Breast epithelium (tissue), 4 donors: ENCODE measurements at regions not wholly inside any gene's neighbourhood (a gene's known extent, or its start where the extent isn't known, plus 50 kb on each side); places are given as distances from the start of the nearest gene placed in this dataset.

ENCODE experiments used
- DNase-seq, 2 donors: peaks; one replicate each; pipeline ENCODE4 v3.0.0-alpha.2; 2019; ENCODE audit warnings: low spot score in 2 of 2
- H3K27ac ChIP-seq, 2 donors: fragments of 200-600 bp; sonication (generic) in 1 of 2; one replicate each; pipeline ENCODE4 v1.5.1; 2016 to 2019; ENCODE audit warnings: mild to moderate bottlenecking in 1 of 2
- H3K27me3 ChIP-seq, 2 donors: fragments of 200-600 bp; sonication (generic) in 1 of 2; one replicate each; pipeline versions ENCODE4 v1.5.1 to v1.6.0; 2017 to 2019; ENCODE audit warnings: control low read depth in 1 of 2, mild to moderate bottlenecking in 1 of 2
- H3K36me3 ChIP-seq: fragments of 200-600 bp; one replicate; pipeline ENCODE4 v1.5.1; 2019
- H3K4me1 ChIP-seq, 2 donors: fragments of 200-600 bp; sonication (generic); one replicate each; pipeline ENCODE4 v1.5.1; 2016 to 2019; ENCODE audit warnings: control low read depth in 1 of 2
- H3K4me3 ChIP-seq, 3 donors: fragments of 200-600 bp; sonication (generic); 1 replicate in 2 of 3; 2 replicates in 1 of 3; pipeline ENCODE4 v1.5.1; 2016 to 2019; ENCODE audit warnings: mild to moderate bottlenecking in 3 of 3, moderate library complexity in 2 of 3
- H3K9me3 ChIP-seq, 2 donors: fragments of 200-600 bp; sonication (generic) in 1 of 2; one replicate each; pipeline ENCODE4 v1.5.1; 2016 to 2019; ENCODE audit warnings: control low read depth in 1 of 2
- POLR2A ChIP-seq: fragments of 450-650 bp; IDR thresholded peaks from one replicate; pipeline ENCODE4 v1.6.1; 2016; ENCODE audit warnings: antibody characterized with exemption, mild to moderate bottlenecking, moderate library complexity
- POLR2AphosphoS5 ChIP-seq, 3 donors: sonication (generic); formaldehyde crosslinking; IDR thresholded peaks; one replicate each; pipeline ENCODE4 v1.6.1; 2017; ENCODE audit warnings: antibody characterized with exemption in 3 of 3
- intact Hi-C: fragments of 100-400 bp; cut with DNase I; formaldehyde crosslinking; loops from one replicate; pipeline ENCODE4 v1.15.1; 2023; ENCODE audit warnings: low total_unique reads
- TF ChIP-seq, protein P1 (sequence below), 3 donors: fragments of 450-650 bp; IDR thresholded peaks; one replicate each; pipeline ENCODE4 v1.5.1; 2016 to 2017; ENCODE audit warnings: antibody characterized with exemption in 3 of 3, mild to moderate bottlenecking in 3 of 3, moderate library complexity in 3 of 3

DNA sequence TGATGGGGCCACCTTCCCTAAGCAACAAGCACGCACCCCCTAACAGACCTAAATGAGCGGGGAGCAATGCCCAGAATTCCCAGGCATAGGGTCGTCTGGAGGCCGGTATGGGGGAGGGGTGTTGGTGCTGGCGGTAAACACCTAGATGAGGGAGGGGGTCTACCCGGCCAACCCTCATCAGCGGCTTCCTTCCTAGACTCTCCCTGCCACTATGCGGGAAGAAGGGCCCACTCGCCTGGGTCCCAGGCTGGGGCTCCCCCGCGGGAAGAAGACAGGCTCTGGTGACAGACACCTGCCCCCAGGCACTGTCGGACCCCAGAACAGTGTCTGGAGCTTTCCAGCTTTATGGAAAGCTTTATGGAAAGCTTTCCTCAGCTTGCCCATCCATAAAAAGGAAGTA lies 519.0 kb upstream of the SEMA6A start:
- Histone ChIP-seq H3K9me3 (no peaks in the 10 kb centered on the region), H3K27ac (no peak overlapping the region), H3K36me3 (no peaks in the 10 kb centered on the region), H3K4me1 (no peaks in the 10 kb centered on the region), H3K4me3 (no peak overlapping the region), H3K27me3 (no peaks in the 10 kb centered on the region)
- TF ChIP-seq, protein P1, sequence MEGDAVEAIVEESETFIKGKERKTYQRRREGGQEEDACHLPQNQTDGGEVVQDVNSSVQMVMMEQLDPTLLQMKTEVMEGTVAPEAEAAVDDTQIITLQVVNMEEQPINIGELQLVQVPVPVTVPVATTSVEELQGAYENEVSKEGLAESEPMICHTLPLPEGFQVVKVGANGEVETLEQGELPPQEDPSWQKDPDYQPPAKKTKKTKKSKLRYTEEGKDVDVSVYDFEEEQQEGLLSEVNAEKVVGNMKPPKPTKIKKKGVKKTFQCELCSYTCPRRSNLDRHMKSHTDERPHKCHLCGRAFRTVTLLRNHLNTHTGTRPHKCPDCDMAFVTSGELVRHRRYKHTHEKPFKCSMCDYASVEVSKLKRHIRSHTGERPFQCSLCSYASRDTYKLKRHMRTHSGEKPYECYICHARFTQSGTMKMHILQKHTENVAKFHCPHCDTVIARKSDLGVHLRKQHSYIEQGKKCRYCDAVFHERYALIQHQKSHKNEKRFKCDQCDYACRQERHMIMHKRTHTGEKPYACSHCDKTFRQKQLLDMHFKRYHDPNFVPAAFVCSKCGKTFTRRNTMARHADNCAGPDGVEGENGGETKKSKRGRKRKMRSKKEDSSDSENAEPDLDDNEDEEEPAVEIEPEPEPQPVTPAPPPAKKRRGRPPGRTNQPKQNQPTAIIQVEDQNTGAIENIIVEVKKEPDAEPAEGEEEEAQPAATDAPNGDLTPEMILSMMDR (IDR thresholded peaks at IDR 0.05) = no peak
- no peak for DNase-seq
- intact Hi-C loops = no loop called here

DNA sequence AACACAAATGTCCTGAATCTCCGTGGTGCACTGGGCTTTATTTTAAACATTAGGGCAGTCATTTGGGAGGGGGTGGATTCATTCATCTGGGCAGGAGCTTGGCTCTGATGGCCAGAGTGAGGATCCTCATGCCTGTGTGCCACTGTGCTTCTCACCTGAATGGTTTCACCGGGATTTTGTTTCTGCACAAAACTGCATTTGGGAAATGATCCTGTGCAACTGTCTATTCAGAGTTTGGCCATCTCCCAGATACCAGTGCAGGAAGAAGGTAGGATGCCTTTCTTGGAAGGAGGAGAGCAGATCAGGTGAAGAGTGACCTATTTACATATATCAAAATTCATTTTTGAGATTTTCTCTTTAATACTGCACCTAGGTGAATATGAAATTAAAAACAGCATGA lies 514.4 kb upstream of the SEMA6A start:
- intact Hi-C loops = no loop called here
- DNase-seq = no peak
- Histone ChIP-seq H3K27ac (no peak overlapping the region), H3K4me1 (no peaks in the 10 kb centered on the region), H3K9me3 (no peaks in the 10 kb centered on the region), H3K4me3 (no peak overlapping the region), H3K36me3 (no peaks in the 10 kb centered on the region), H3K27me3 (no peaks in the 10 kb centered on the region)
- TF ChIP-seq POLR2A (no peak), POLR2AphosphoS5 (IDR thresholded peaks at IDR 0.05) (no peak)
- TF ChIP-seq, protein P1 (IDR thresholded peaks at IDR 0.05) = no peak

DNA sequence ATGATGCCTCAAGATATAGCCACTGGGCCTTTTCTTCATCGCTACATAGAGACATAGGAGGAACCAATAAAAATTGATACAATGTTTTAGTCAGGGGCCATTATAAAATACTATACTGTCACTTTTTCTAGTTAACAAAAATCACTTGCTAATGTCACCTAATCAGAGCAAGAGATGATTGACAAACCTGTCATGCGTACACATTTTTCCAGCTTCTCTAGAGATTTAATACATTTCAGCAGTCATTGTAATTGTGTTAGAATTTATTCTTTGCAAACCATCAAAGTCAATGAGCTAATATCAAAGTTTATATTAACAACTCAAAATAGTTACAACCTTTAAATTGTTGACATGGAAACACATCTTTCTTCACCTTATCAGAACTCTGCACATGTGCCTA lies 513.6 kb upstream of the SEMA6A start:
- TF ChIP-seq, protein P1 (IDR thresholded peaks at IDR 0.05) = no peak
- intact Hi-C loops = no loop called here
- DNase-seq = no peak
- no peaks in the 10 kb centered on the region for H3K4me1 ChIP-seq
- no peaks in the 10 kb centered on the region for H3K36me3 ChIP-seq
- H3K4me3 ChIP-seq = no peak overlapping the region
- H3K27me3 ChIP-seq = no peaks in the 10 kb centered on the region
- H3K27ac ChIP-seq = no peak overlapping the region
- no peaks in the 10 kb centered on the region for H3K9me3 ChIP-seq

DNA sequence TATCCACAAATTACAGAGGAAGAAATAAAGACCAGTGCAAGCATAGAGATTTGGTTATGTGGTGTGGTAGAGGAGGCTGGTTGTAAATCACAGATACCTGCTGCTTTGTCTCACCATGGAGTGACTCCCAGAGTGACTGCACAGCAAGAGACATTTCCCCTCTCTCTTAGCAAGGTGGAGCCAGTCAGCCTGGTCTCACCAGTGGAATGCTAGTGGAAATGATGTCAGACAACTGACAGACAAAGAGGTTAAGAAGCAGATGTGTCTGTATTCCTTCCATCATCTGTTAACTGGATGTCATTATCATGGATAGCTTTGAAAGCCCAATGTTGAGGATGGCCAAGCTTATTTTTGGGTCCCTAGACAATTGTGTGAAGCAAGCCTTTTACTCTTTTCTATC lies 509.4 kb upstream of the SEMA6A start:
- Histone ChIP-seq H3K27ac (no peak overlapping the region), H3K27me3 (no peaks in the 10 kb centered on the region), H3K36me3 (no peaks in the 10 kb centered on the region), H3K4me1 (no peaks in the 10 kb centered on the region), H3K4me3 (no peak overlapping the region), H3K9me3 (no peaks in the 10 kb centered on the region)
- no peak for DNase-seq
- intact Hi-C loops = no loop called here
- TF ChIP-seq POLR2A = no peak

DNA sequence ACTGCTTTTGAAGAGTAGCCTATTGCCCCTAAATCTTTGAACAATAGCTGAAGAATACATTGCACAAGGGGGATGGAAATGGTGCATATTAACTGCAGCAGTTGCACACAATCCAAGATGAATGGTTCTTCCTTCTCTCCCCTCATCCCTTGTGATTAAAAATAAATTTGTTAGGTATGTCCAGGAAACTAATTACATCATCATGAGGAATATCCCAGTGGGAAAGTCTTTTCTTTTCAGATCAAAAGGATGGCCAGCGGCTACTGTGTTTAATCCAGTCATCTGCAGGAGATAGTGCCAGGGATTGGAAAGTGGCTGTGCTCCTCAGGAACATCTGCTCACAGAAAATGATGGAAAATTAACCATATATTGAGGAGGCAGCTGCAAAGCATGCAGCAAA lies 508.4 kb upstream of the SEMA6A start:
- no peak for DNase-seq
- TF ChIP-seq POLR2AphosphoS5 (IDR thresholded peaks at IDR 0.05) = no peak
- TF ChIP-seq POLR2A = no peak
- TF ChIP-seq, protein P1 (IDR thresholded peaks at IDR 0.05) = no peak

DNA sequence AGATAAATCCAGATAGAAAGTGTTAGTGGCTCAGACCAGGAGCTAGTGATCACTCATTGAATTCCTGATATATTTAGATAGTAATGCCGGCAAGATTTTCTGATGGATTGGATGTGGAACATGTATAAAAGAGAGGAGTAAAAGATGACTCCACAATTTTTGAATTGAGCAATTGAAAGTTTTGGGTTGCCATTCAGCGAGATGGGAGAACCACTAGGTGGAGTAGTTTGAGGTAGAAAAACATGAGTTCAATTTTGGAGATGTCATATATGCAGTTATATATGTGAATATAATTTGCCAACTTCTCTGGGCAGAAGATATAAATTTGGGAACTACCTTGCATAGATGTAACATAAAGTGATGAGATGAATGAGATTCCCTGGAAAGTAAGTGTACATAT lies 502.5 kb upstream of the SEMA6A start:
- no peaks in the 10 kb centered on the region for H3K4me1 ChIP-seq
- TF ChIP-seq, protein P1 (IDR thresholded peaks at IDR 0.05) = no peak
- TF ChIP-seq POLR2AphosphoS5 (IDR thresholded peaks at IDR 0.05) (no peak), POLR2A (no peak)
- H3K27me3 ChIP-seq = no peaks in the 10 kb centered on the region
- peaks cover 2 to 11% of the 10 kb centered on the region in 2 donors for H3K9me3 ChIP-seq
- DNase-seq = no peak
- intact Hi-C loops = no loop called here
- H3K4me3 ChIP-seq = no peak overlapping the region
- H3K27ac ChIP-seq = no peak overlapping the region
- no peaks in the 10 kb centered on the region for H3K36me3 ChIP-seq

More for the DNA sequence above, 508.4 kb upstream of the SEMA6A start:
- Histone ChIP-seq H3K36me3 (no peaks in the 10 kb centered on the region), H3K9me3 (no peaks in the 10 kb centered on the region), H3K27me3 (no peaks in the 10 kb centered on the region), H3K27ac (no peak overlapping the region), H3K4me3 (no peak overlapping the region), H3K4me1 (no peaks in the 10 kb centered on the region)
- intact Hi-C loops = no loop called here
